ENCODE measurements at regions not wholly inside any gene's neighbourhood (a gene's known extent, or its start where the extent isn't known, plus 50 kb on each side); places are given as distances from the start of the nearest gene placed in this dataset.

- TF ChIP-seq FOXP2 (optimal IDR thresholded peaks at IDR 0.05; ENCODE audit: control extremely low read depth, extremely low read length, insufficient read depth) (no peak), EZH2 (IDR thresholded peaks at IDR 0.05) (no peak), POLR2AphosphoS5 (IDR thresholded peaks at IDR 0.05; ENCODE audit: borderline replicate concordance, low read depth, low read length) (no peak)
Observed at GRCh38 chr4:26226629-26227376, 94.0 kb upstream of the RBPJ start.
